ENCODE measurements at regions not wholly inside any gene's neighbourhood (a gene's known extent, or its start where the extent isn't known, plus 50 kb on each side); places are given as distances from the start of the nearest gene placed in this dataset.

DNA sequence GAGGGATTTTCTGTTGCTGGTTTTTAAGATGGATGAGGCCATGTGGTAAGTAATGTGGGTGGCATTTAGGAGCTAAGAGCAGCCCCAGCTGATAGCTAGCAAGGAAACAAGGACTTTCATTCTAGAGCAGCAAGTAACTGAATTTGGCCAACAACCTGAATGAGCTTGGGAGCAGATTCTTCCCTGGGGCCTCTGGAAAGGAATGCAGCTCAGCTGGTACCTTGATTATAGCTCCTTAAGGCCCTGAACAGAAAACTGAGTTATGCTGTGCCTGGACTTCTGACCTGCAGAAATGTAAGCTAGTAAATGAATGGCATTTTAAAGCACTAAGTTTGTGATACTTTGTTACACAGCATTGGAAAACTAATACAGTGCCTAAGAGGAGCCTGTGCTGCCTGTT is 565.5 kb downstream of the PDCD6IP start:
- Histone ChIP-seq H3K27me3 (ENCODE audit: low read depth, low read length) (no peaks in the 10 kb centered on the region), H3K4me3 (ENCODE audit: low read length) (peak overlapping the region; percentile 19; the same call in 1 of the 2 replicates), H3K36me3 (replicated peaks; ENCODE audit: low read depth, low read length) (peaks cover 9% of the 10 kb centered on the region), H3K27ac (ENCODE audit: low read length) (peak overlapping the region; percentile 90; the same call in 1 of the 2 replicates), H3K9me3 (ENCODE audit: insufficient read depth, low read length) (peaks cover 6% of the 10 kb centered on the region), H3K9ac (ENCODE audit: low read length) (no peak overlapping the region), H3K4me2 (ENCODE audit: low read length) (peak overlapping the region; percentile 63), H4K20me1 (ENCODE audit: insufficient read depth, low read length) (no peaks in the 10 kb centered on the region), H3K4me1 (ENCODE audit: low read length) (peaks cover 73% of the 10 kb centered on the region), H2AFZ (ENCODE audit: low read depth, low read length) (no peak overlapping the region), H3K79me2 (ENCODE audit: low read length) (no peaks in the 10 kb centered on the region)
- TF ChIP-seq, protein P1, sequence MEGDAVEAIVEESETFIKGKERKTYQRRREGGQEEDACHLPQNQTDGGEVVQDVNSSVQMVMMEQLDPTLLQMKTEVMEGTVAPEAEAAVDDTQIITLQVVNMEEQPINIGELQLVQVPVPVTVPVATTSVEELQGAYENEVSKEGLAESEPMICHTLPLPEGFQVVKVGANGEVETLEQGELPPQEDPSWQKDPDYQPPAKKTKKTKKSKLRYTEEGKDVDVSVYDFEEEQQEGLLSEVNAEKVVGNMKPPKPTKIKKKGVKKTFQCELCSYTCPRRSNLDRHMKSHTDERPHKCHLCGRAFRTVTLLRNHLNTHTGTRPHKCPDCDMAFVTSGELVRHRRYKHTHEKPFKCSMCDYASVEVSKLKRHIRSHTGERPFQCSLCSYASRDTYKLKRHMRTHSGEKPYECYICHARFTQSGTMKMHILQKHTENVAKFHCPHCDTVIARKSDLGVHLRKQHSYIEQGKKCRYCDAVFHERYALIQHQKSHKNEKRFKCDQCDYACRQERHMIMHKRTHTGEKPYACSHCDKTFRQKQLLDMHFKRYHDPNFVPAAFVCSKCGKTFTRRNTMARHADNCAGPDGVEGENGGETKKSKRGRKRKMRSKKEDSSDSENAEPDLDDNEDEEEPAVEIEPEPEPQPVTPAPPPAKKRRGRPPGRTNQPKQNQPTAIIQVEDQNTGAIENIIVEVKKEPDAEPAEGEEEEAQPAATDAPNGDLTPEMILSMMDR (IDR thresholded peaks at IDR 0.05; ENCODE audit: low read depth, low read length), result no peak
- TF ChIP-seq EZH2phosphoT487 (IDR thresholded peaks at IDR 0.05; ENCODE audit: low read depth), result no peak

DNA sequence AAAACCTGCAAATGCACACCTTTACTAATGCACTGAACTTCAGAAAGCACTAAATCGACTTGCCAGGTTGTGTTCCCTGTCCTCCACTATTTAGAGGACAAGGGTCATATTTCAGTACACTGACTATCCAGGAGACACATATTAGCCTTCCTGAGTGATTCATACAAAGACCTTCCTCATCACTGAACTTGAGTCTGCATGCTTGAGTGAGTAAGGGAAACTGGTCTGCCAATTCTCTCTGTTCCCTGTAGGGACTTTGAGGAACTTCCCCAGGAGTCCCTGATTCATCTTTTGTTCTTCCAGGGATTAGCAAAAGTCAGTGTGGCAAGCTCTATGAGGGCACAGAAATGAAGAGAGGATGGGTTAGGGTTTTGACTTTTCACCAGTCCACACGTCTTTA is 565.9 kb downstream of the PDCD6IP start:
- H3K4me1 ChIP-seq (ENCODE audit: low read length), result peaks cover 68% of the 10 kb centered on the region
- H3K27me3 ChIP-seq (ENCODE audit: low read depth, low read length), result no peaks in the 10 kb centered on the region
- peak overlapping the region; percentile 19; the same call in 1 of the 2 replicates for H3K4me3 ChIP-seq (ENCODE audit: low read length)
- H3K4me2 ChIP-seq (ENCODE audit: low read length), result peak overlapping the region; percentile 63
- H3K79me2 ChIP-seq (ENCODE audit: low read length), result no peaks in the 10 kb centered on the region
- peak overlapping the region; percentile 90 for H3K27ac ChIP-seq (ENCODE audit: low read length)
- H2AFZ ChIP-seq (ENCODE audit: low read depth, low read length), result no peak overlapping the region
- H3K9ac ChIP-seq (ENCODE audit: low read length), result no peak overlapping the region; the same call in 1 of the 2 replicates
- TF ChIP-seq EZH2phosphoT487 (IDR thresholded peaks at IDR 0.05; ENCODE audit: low read depth), result no peak
- TF ChIP-seq, protein P1 (IDR thresholded peaks at IDR 0.05; ENCODE audit: low read depth, low read length), result no peak
- H4K20me1 ChIP-seq (ENCODE audit: insufficient read depth, low read length), result no peaks in the 10 kb centered on the region
- H3K36me3 ChIP-seq (replicated peaks; ENCODE audit: low read depth, low read length), result peaks cover 9% of the 10 kb centered on the region
- peaks cover 6% of the 10 kb centered on the region for H3K9me3 ChIP-seq (ENCODE audit: insufficient read depth, low read length)

DNA sequence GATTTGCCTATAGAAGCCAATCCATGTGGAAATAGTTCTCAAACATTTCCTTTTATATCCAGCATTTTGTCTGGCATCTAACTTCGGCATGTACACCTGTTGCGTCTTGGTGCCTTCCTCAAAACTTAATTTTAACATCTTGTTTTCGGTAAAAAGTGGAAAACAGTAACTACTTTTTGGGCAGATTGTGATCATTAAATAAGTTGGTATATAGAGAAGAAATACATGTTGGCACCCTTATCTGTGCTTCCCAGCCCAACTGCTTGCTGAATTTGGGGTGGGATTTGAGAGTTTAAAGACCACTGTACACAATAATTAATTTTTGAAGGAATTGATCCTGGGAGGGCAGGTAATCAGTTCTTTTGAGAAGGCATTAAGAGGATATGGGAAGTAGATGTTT is 566.8 kb downstream of the PDCD6IP start:
- Histone ChIP-seq H3K79me2 (ENCODE audit: low read length) (no peaks in the 10 kb centered on the region), H3K4me2 (ENCODE audit: low read length) (peak overlapping the region; percentile 63), H4K20me1 (ENCODE audit: insufficient read depth, low read length) (no peaks in the 10 kb centered on the region), H3K36me3 (replicated peaks; ENCODE audit: low read depth, low read length) (peaks cover 9% of the 10 kb centered on the region), H3K27ac (ENCODE audit: low read length) (peak overlapping the region; percentile 90; the same call in 1 of the 2 replicates), H3K27me3 (ENCODE audit: low read depth, low read length) (no peaks in the 10 kb centered on the region), H3K4me3 (ENCODE audit: low read length) (no peak overlapping the region), H3K9me3 (ENCODE audit: insufficient read depth, low read length) (peaks cover 6% of the 10 kb centered on the region), H2AFZ (ENCODE audit: low read depth, low read length) (no peak overlapping the region), H3K9ac (ENCODE audit: low read length) (no peak overlapping the region), H3K4me1 (ENCODE audit: low read length) (peaks cover 63% of the 10 kb centered on the region)
- TF ChIP-seq, protein P1 (IDR thresholded peaks at IDR 0.05; ENCODE audit: low read depth, low read length), result no peak
- no peak for TF ChIP-seq EZH2phosphoT487 (IDR thresholded peaks at IDR 0.05; ENCODE audit: low read depth)

DNA sequence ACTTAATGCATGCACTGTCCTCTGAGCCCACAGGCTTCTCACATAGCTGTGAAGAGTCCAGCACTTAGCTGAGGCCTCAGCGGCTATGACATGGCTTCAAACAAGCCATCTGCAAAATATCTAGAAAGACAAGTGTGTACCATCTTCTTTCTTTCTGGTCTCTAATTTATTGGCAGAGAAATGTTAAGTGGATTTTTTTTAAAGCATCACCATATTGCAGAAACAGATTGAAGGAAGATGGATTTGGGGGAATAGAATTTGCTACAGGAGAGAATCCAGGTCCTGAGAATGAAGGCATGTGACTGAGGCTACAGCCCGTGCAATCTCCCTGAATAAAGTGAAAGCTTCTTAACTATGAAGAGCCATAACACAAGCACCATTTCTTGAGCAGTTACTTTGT is 567.3 kb downstream of the PDCD6IP start:
- H3K27ac ChIP-seq (ENCODE audit: low read length), result no peak overlapping the region
- no peaks in the 10 kb centered on the region for H4K20me1 ChIP-seq (ENCODE audit: insufficient read depth, low read length)
- no peaks in the 10 kb centered on the region for H3K79me2 ChIP-seq (ENCODE audit: low read length)
- TF ChIP-seq, protein P1 (IDR thresholded peaks at IDR 0.05; ENCODE audit: low read depth, low read length), result no peak
- TF ChIP-seq EZH2phosphoT487 (IDR thresholded peaks at IDR 0.05; ENCODE audit: low read depth), result no peak
- peaks cover 6% of the 10 kb centered on the region for H3K9me3 ChIP-seq (ENCODE audit: insufficient read depth, low read length)
- H3K4me2 ChIP-seq (ENCODE audit: low read length), result no peak overlapping the region
- H2AFZ ChIP-seq (ENCODE audit: low read depth, low read length), result no peak overlapping the region
- H3K9ac ChIP-seq (ENCODE audit: low read length), result no peak overlapping the region
- no peaks in the 10 kb centered on the region for H3K27me3 ChIP-seq (ENCODE audit: low read depth, low read length)
- H3K36me3 ChIP-seq (replicated peaks; ENCODE audit: low read depth, low read length), result peaks cover 9% of the 10 kb centered on the region
- peaks cover 59% of the 10 kb centered on the region for H3K4me1 ChIP-seq (ENCODE audit: low read length)
- H3K4me3 ChIP-seq (ENCODE audit: low read length), result no peak overlapping the region
